KMS-11 (cell line): ENCODE measurements at regions not wholly inside any gene's neighbourhood (a gene's known extent, or its start where the extent isn't known, plus 50 kb on each side); places are given as distances from the start of the nearest gene placed in this dataset.

Experiments
- H2AFZ ChIP-seq: fragments of 200-600 bp; sonication (generic); 2 replicates; pipeline ENCODE4 v1.6.1; 2016; ENCODE audit warnings: antibody characterized with exemption, mixed run types, low read depth
- H3K27ac ChIP-seq: fragments of 200-600 bp; sonication (generic); 2 replicates; pipeline ENCODE4 v1.6.1; 2016; ENCODE audit warnings: mild to moderate bottlenecking, mixed run types
- H3K27me3 ChIP-seq: fragments of 200-600 bp; sonication (generic); 2 replicates; pipeline ENCODE4 v1.6.1; 2017; ENCODE audit warnings: mild to moderate bottlenecking, low read depth, mixed run types, moderate library complexity; ENCODE audit not compliant: insufficient read depth
- H3K36me3 ChIP-seq: fragments of 200-600 bp; sonication (generic); 2 replicates; pipeline ENCODE4 v1.6.1; 2017; ENCODE audit warnings: mild to moderate bottlenecking, mixed run types; ENCODE audit not compliant: insufficient read depth
- H3K4me1 ChIP-seq: fragments of 200-600 bp; sonication (generic); 2 replicates; pipeline ENCODE4 v1.6.1; 2016; ENCODE audit warnings: mild to moderate bottlenecking, low read depth, mixed run types; ENCODE audit not compliant: poor library complexity, severe bottlenecking
- H3K4me2 ChIP-seq: fragments of 200-600 bp; sonication (generic); 2 replicates; pipeline ENCODE4 v1.7.0; 2016; ENCODE audit warnings: mild to moderate bottlenecking, mixed run types
- H3K4me3 ChIP-seq: fragments of 200-600 bp; sonication (generic); IDR thresholded peaks from 2 replicates; pipeline ENCODE4 v1.6.1; 2017; ENCODE audit warnings: low read depth, low read length, mixed read lengths; ENCODE audit not compliant: insufficient read depth
- H3K79me2 ChIP-seq: fragments of 200-600 bp; sonication (generic); 2 replicates; pipeline ENCODE4 v1.6.1; 2016; ENCODE audit warnings: low read depth, mixed run types; ENCODE audit not compliant: insufficient read depth
- H3K9ac ChIP-seq: fragments of 200-600 bp; sonication (generic); 2 replicates; pipeline ENCODE4 v1.6.1; 2016; ENCODE audit warnings: mild to moderate bottlenecking, mixed run types
- H4K20me1 ChIP-seq: fragments of 200-600 bp; sonication (generic); 2 replicates; pipeline ENCODE4 v1.6.1; 2016; ENCODE audit warnings: mild to moderate bottlenecking, mixed run types; ENCODE audit not compliant: insufficient read depth
- TF ChIP-seq, protein P1 (sequence below): fragments of 200-600 bp; sonication (generic); conservative IDR thresholded peaks from 2 replicates; pipeline ENCODE4 v1.6.1; 2017; ENCODE audit warnings: low read depth, mild to moderate bottlenecking, antibody characterized with exemption, low read length, moderate library complexity, mixed read lengths

GRCh38 chr3:166889241-166889640 lies 490.9 kb downstream of the ZBBX start:
- TF ChIP-seq, protein P1, sequence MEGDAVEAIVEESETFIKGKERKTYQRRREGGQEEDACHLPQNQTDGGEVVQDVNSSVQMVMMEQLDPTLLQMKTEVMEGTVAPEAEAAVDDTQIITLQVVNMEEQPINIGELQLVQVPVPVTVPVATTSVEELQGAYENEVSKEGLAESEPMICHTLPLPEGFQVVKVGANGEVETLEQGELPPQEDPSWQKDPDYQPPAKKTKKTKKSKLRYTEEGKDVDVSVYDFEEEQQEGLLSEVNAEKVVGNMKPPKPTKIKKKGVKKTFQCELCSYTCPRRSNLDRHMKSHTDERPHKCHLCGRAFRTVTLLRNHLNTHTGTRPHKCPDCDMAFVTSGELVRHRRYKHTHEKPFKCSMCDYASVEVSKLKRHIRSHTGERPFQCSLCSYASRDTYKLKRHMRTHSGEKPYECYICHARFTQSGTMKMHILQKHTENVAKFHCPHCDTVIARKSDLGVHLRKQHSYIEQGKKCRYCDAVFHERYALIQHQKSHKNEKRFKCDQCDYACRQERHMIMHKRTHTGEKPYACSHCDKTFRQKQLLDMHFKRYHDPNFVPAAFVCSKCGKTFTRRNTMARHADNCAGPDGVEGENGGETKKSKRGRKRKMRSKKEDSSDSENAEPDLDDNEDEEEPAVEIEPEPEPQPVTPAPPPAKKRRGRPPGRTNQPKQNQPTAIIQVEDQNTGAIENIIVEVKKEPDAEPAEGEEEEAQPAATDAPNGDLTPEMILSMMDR = no peak
- H3K9ac ChIP-seq = no peak overlapping the region
- H3K36me3 ChIP-seq = no peaks in the 10 kb centered on the region
- no peak overlapping the region for H3K27ac ChIP-seq
- no peak overlapping the region for H3K4me2 ChIP-seq
- H3K4me3 ChIP-seq = no peak overlapping the region
- no peak overlapping the region for H2AFZ ChIP-seq
- H3K27me3 ChIP-seq = no peaks in the 10 kb centered on the region
- no peaks in the 10 kb centered on the region for H3K79me2 ChIP-seq
- no peaks in the 10 kb centered on the region for H3K4me1 ChIP-seq
- H4K20me1 ChIP-seq = no peaks in the 10 kb centered on the region; the same call in 1 of the 2 replicates

DNA sequence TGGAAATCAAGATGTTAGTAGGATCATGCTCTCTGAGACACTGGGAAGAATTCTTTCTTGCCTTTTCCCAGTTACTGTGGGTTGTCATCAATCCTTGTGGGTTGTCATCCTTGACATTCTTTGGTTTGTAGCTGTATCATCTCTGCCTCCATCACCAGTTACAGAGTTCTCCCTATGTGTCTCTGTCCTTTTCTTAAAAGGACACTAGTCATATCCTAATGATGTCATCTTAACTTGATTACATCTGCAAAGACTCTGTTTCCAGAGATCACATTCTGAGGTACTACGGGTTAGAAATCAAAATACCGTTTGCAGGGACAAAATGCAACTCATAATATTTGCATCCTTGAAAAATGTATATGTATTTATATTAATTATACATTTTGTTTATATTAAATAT lies 500.4 kb downstream of the ZBBX start:
- Histone ChIP-seq H4K20me1 (no peaks in the 10 kb centered on the region), H3K4me2 (no peak overlapping the region), H3K4me1 (no peaks in the 10 kb centered on the region), H3K9ac (no peak overlapping the region), H3K79me2 (no peaks in the 10 kb centered on the region), H3K27ac (no peak overlapping the region), H3K27me3 (no peaks in the 10 kb centered on the region), H2AFZ (no peak overlapping the region), H3K36me3 (no peaks in the 10 kb centered on the region; the same call in 1 of the 2 replicates), H3K4me3 (no peak overlapping the region)
- TF ChIP-seq, protein P1 = no peak

GRCh38 chr3:166877971-166878370 lies 502.1 kb downstream of the ZBBX start:
- H3K4me2 ChIP-seq = no peak overlapping the region

GRCh38 chr3:166864473-166865467 lies 515.3 kb downstream of the ZBBX start:
- TF ChIP-seq, protein P1 = no peak

More at GRCh38 chr3:166877971-166878370, 502.1 kb downstream of the ZBBX start:
- Histone ChIP-seq H3K27me3 (no peaks in the 10 kb centered on the region), H3K36me3 (no peaks in the 10 kb centered on the region; the same call in 1 of the 2 replicates), H3K9ac (no peak overlapping the region), H3K79me2 (no peaks in the 10 kb centered on the region), H3K4me3 (no peak overlapping the region), H4K20me1 (no peaks in the 10 kb centered on the region), H3K4me1 (no peaks in the 10 kb centered on the region), H3K27ac (no peak overlapping the region), H2AFZ (no peak overlapping the region)
- TF ChIP-seq, protein P1 = no peak

More at GRCh38 chr3:166864473-166865467, 515.3 kb downstream of the ZBBX start:
- Histone ChIP-seq H3K9ac (no peak overlapping the region), H3K4me1 (no peaks in the 10 kb centered on the region), H2AFZ (no peak overlapping the region), H3K4me3 (no peak overlapping the region), H3K79me2 (no peaks in the 10 kb centered on the region), H3K27me3 (no peaks in the 10 kb centered on the region), H3K27ac (no peak overlapping the region), H4K20me1 (no peaks in the 10 kb centered on the region), H3K4me2 (no peak overlapping the region), H3K36me3 (no peaks in the 10 kb centered on the region)
